GM23338 (cell line): ENCODE measurements at regions not wholly inside any gene's neighbourhood (a gene's known extent, or its start where the extent isn't known, plus 50 kb on each side); places are given as distances from the start of the nearest gene placed in this dataset.

Experiments
- EZH2 ChIP-seq: fragments of 200-600 bp; sonication (generic); IDR thresholded peaks from one replicate; pipeline ENCODE4 v1.8.0; 2017; ENCODE audit warnings: antibody characterized with exemption, mild to moderate bottlenecking, low read depth; ENCODE audit not compliant: unreplicated experiment
- JUNB ChIP-seq: IDR thresholded peaks from one replicate; pipeline ENCODE4 v1.6.1; 2016; ENCODE audit warnings: antibody characterized with exemption; ENCODE audit not compliant: unreplicated experiment
- POLR2AphosphoS5 ChIP-seq: IDR thresholded peaks from 2 replicates; pipeline ENCODE4 v1.6.1; 2016; ENCODE audit warnings: antibody characterized with exemption, low read depth
- TF ChIP-seq, protein P1 (sequence below), 2 experiments: fragments of 200-600 bp in 1 of 2; sonication (generic) in 1 of 2; conservative IDR thresholded peaks; 2 replicates each; pipeline versions ENCODE4 v1.5.1 to v1.6.1; 2016 to 2017; ENCODE audit warnings: antibody characterized with exemption in 2 of 2, low read depth in 2 of 2, mild to moderate bottlenecking in 2 of 2, moderate library complexity in 1 of 2

- TF ChIP-seq, protein P1, sequence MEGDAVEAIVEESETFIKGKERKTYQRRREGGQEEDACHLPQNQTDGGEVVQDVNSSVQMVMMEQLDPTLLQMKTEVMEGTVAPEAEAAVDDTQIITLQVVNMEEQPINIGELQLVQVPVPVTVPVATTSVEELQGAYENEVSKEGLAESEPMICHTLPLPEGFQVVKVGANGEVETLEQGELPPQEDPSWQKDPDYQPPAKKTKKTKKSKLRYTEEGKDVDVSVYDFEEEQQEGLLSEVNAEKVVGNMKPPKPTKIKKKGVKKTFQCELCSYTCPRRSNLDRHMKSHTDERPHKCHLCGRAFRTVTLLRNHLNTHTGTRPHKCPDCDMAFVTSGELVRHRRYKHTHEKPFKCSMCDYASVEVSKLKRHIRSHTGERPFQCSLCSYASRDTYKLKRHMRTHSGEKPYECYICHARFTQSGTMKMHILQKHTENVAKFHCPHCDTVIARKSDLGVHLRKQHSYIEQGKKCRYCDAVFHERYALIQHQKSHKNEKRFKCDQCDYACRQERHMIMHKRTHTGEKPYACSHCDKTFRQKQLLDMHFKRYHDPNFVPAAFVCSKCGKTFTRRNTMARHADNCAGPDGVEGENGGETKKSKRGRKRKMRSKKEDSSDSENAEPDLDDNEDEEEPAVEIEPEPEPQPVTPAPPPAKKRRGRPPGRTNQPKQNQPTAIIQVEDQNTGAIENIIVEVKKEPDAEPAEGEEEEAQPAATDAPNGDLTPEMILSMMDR (conservative IDR thresholded peaks at IDR 0.05; ENCODE audit: low read depth in 2 of 2): no peak
- no peak for TF ChIP-seq JUNB
- no peak for TF ChIP-seq EZH2
- no peak for TF ChIP-seq POLR2AphosphoS5
Measured at GRCh38 chr13:73973156-73973555, 161.0 kb downstream of the KLF12 start.
